Astrocyte (in vitro differentiated cells and primary cell): ENCODE measurements at regions not wholly inside any gene's neighbourhood (a gene's known extent, or its start where the extent isn't known, plus 50 kb on each side); places are given as distances from the start of the nearest gene placed in this dataset.

ENCODE experiments used
- DNase-seq: peaks from one replicate; pipeline ENCODE4 v3.0.0-alpha.2; 2010; ENCODE audit warnings: low read depth
- FAIRE-seq: peaks from 2 replicates; lab custom pipeline; 2011; peaks lifted over from hg19 to GRCh38; lab: Jason Lieb, UNC
- H2AFZ ChIP-seq: 2 replicates; pipeline ENCODE4 v1.6.0; 2012; ENCODE audit warnings: low read depth, low read length, inconsistent platforms
- H3K27ac ChIP-seq: 2 replicates; pipeline ENCODE4 v1.5.1; 2011; ENCODE audit warnings: low read depth, low read length, inconsistent platforms
- H3K27me3 ChIP-seq: 2 replicates; pipeline ENCODE4 v1.6.0; 2011; ENCODE audit warnings: low read length, inconsistent platforms; ENCODE audit not compliant: insufficient read depth
- H3K36me3 ChIP-seq: 2 replicates; pipeline ENCODE4 v1.5.1; 2011; ENCODE audit warnings: low read length, inconsistent platforms; ENCODE audit not compliant: insufficient read depth
- H3K4me1 ChIP-seq: 2 replicates; pipeline ENCODE4 v1.5.1; 2011; ENCODE audit warnings: low read length, inconsistent platforms; ENCODE audit not compliant: insufficient read depth
- H3K4me2 ChIP-seq: 2 replicates; pipeline ENCODE4 v1.6.0; 2012; ENCODE audit warnings: low read length, inconsistent platforms
- H3K4me3 ChIP-seq: 2 replicates; pipeline ENCODE4 v1.5.1; 2011; ENCODE audit warnings: low read depth, mild to moderate bottlenecking, low read length, inconsistent platforms; ENCODE audit not compliant: insufficient read depth
- H3K79me2 ChIP-seq: 2 replicates; pipeline ENCODE4 v1.6.0; 2012; ENCODE audit warnings: mild to moderate bottlenecking, low read length, inconsistent platforms; ENCODE audit not compliant: insufficient read depth
- H3K9ac ChIP-seq: 2 replicates; pipeline ENCODE4 v1.6.0; 2012; ENCODE audit warnings: mild to moderate bottlenecking, low read length, inconsistent platforms
- H3K9me3 ChIP-seq: 2 replicates; pipeline ENCODE4 v1.5.1; 2012; ENCODE audit warnings: low read depth, mild to moderate bottlenecking, low read length, inconsistent platforms; ENCODE audit not compliant: insufficient read depth
- H4K20me1 ChIP-seq: 2 replicates; pipeline ENCODE4 v1.6.0; 2012; ENCODE audit warnings: low read length, inconsistent platforms; ENCODE audit not compliant: insufficient read depth
- H3K27ac Mint-ChIP-seq: one replicate; pipeline ENCODE4 v1.8.0; 2021; ENCODE audit warnings: mild to moderate bottlenecking, mixed read lengths; ENCODE audit not compliant: unreplicated experiment
- H3K27me3 Mint-ChIP-seq: one replicate; pipeline ENCODE4 v1.8.0; 2021; ENCODE audit warnings: low read depth, mixed read lengths; ENCODE audit not compliant: unreplicated experiment
- H3K36me3 Mint-ChIP-seq: one replicate; pipeline ENCODE4 v1.8.0; 2021; ENCODE audit warnings: low read depth, mixed read lengths; ENCODE audit not compliant: unreplicated experiment
- H3K4me1 Mint-ChIP-seq: one replicate; pipeline ENCODE4 v1.8.0; 2021; ENCODE audit warnings: low read depth, mixed read lengths; ENCODE audit not compliant: unreplicated experiment
- H3K4me3 Mint-ChIP-seq: one replicate; pipeline ENCODE4 v1.8.0; 2021; ENCODE audit warnings: mild to moderate bottlenecking, moderate library complexity, mixed read lengths; ENCODE audit not compliant: unreplicated experiment
- H3K9me3 Mint-ChIP-seq: one replicate; pipeline ENCODE4 v1.8.0; 2021; ENCODE audit warnings: mild to moderate bottlenecking, mixed read lengths; ENCODE audit not compliant: unreplicated experiment
- CTCF ChIP-seq: IDR thresholded peaks from 2 replicates; pipeline ENCODE4 v1.5.1; 2011; ENCODE audit warnings: low read depth, mild to moderate bottlenecking, inconsistent platforms, low read length, moderate library complexity; ENCODE audit not compliant: insufficient read depth
- EZH2 ChIP-seq: IDR thresholded peaks from 2 replicates; pipeline ENCODE4 v1.6.1; 2012; ENCODE audit warnings: mild to moderate bottlenecking, low read length, inconsistent platforms; ENCODE audit not compliant: insufficient read depth

DNA sequence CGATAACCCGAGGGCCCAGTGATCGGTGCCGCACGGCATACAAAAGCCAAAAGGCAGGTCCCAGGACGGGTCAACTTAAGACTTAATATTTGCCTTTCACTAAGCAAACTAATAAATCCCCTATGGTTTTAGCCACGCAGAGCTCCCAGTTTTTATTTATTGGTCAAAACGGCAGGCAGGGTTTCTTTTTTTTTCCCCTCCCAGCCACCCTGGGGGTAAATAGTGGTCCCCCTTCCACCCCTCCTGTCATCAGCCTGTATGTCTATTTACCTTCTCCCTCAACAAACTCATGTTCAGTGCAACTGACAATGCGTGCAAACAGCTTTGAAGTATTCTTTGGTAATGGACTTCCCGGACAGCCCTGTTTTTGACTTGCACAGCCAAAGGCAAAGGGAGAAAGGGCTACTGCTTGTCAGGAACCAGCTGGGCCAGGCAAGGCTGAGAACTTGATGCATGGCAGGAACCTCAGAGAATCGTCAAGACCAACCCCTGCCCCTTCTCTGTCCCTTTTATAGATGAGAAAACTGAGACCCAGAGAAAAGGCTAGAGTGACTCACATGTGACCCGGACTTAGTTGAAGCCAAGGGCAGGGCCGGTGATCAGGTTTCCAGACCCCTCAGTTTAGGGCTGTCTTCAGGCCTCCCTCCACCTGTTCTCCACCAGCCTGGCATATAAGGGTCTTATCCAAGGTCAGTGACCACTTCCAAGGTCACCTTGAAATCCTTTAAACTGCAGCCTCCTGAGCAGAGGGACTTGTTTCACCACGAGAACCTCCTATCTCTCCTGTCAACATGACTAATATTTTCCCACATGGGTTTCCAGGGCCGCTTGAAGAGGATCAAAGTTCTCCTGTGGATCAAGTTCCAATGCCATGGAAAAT, 279.0 kb downstream of the SOX9 start:
- Histone ChIP-seq H3K4me3 (no peak overlapping the region), H3K9me3 (no peaks in the 10 kb centered on the region), H3K79me2 (peaks cover 3% of the 10 kb centered on the region), H3K27me3 (no peaks in the 10 kb centered on the region), H3K36me3 (peaks cover 6% of the 10 kb centered on the region), H3K27ac (no peak overlapping the region), H4K20me1 (no peaks in the 10 kb centered on the region), H3K4me2 (no peak overlapping the region), H3K4me1 (peaks cover 12% of the 10 kb centered on the region), H2AFZ (no peak overlapping the region), H3K9ac (no peak overlapping the region)
- Mint-ChIP-seq H3K4me1 (peaks cover 33% of the 10 kb centered on the region), H3K27ac (no peak overlapping the region), H3K9me3 (peaks cover 3% of the 10 kb centered on the region), H3K4me3 (no peak overlapping the region), H3K36me3 (peaks cover 20% of the 10 kb centered on the region), H3K27me3 (no peaks in the 10 kb centered on the region)
- TF ChIP-seq EZH2 (no peak), CTCF (no peak)
- no peak for DNase-seq
- FAIRE-seq = no peak

DNA sequence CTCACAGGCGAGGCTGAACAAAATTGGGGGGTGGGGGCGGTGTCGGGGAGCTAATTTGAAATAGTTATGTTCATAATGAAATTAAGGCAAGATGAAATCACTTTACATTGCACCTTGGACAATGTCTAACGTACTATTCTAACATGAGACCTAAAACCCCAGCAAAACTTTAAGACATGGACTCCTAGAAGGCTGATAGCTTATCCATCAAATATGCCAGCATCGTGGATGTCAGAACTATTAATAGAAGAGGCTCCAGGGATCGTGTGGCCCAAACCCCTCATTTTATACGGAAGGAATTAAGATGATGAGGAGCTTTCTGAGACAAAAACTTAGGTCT, 279.6 kb downstream of the SOX9 start:
- Histone ChIP-seq H2AFZ (no peak overlapping the region), H3K36me3 (peaks cover 6% of the 10 kb centered on the region), H3K27me3 (no peaks in the 10 kb centered on the region), H4K20me1 (no peaks in the 10 kb centered on the region), H3K4me1 (peaks cover 14% of the 10 kb centered on the region), H3K9me3 (no peaks in the 10 kb centered on the region), H3K79me2 (peaks cover 3% of the 10 kb centered on the region), H3K9ac (no peak overlapping the region), H3K4me3 (no peak overlapping the region), H3K27ac (no peak overlapping the region), H3K4me2 (no peak overlapping the region)
- Mint-ChIP-seq H3K9me3 (peaks cover 3% of the 10 kb centered on the region), H3K27ac (no peak overlapping the region), H3K27me3 (no peaks in the 10 kb centered on the region), H3K36me3 (peaks cover 14% of the 10 kb centered on the region), H3K4me1 (peaks cover 39% of the 10 kb centered on the region), H3K4me3 (no peak overlapping the region)
- TF ChIP-seq EZH2 = no peak
- TF ChIP-seq CTCF = no peak
- DNase-seq (no peak), FAIRE-seq (no peak)

- Histone ChIP-seq H3K27me3 (no peaks in the 10 kb centered on the region), H3K4me3 (no peak overlapping the region), H3K4me1 (peaks cover 18% of the 10 kb centered on the region), H3K79me2 (peaks cover 4% of the 10 kb centered on the region), H3K27ac (no peak overlapping the region), H3K36me3 (peaks cover 6% of the 10 kb centered on the region), H2AFZ (no peak overlapping the region), H3K4me2 (no peak overlapping the region), H3K9me3 (no peaks in the 10 kb centered on the region), H4K20me1 (no peaks in the 10 kb centered on the region), H3K9ac (no peak overlapping the region)
- Mint-ChIP-seq H3K9me3 (peaks cover 3% of the 10 kb centered on the region), H3K36me3 (peaks cover 14% of the 10 kb centered on the region), H3K4me3 (no peak overlapping the region), H3K27ac (no peak overlapping the region), H3K27me3 (no peaks in the 10 kb centered on the region), H3K4me1 (peaks cover 43% of the 10 kb centered on the region)
- no peak for DNase-seq
- FAIRE-seq = no peak
- TF ChIP-seq EZH2 = no peak
- no peak for TF ChIP-seq CTCF
Measured at GRCh38 chr17:72400863-72401262, 280.0 kb downstream of the SOX9 start.
